Activated T-helper 2 cell treated with anti-CD3 and anti-CD28 coated beads, Interferon-gamma antibody, Interleukin-2, Interleukin-4, amounts not matched to agents 10 μg/mL and 5 μg/mL and 100 μg/mL, durations not matched to agents 14 hours and 24 hours and 36 hours (primary cell): ENCODE measurements at regions not wholly inside any gene's neighbourhood (a gene's known extent, or its start where the extent isn't known, plus 50 kb on each side); places are given as distances from the start of the nearest gene placed in this dataset.

ENCODE experiments used
- DNase-seq: peaks from one replicate; pipeline ENCODE4 v3.0.0; 2021; ENCODE audit warnings: low spot score
- H3K27ac Mint-ChIP-seq: one replicate; pipeline ENCODE4 v1.8.0; 2021; ENCODE audit warnings: mixed read lengths
- H3K27me3 Mint-ChIP-seq: one replicate; pipeline ENCODE4 v1.8.0; 2021; ENCODE audit warnings: low read depth, mixed read lengths
- H3K36me3 Mint-ChIP-seq: one replicate; pipeline ENCODE4 v1.8.0; 2021; ENCODE audit warnings: low read depth, mixed read lengths
- H3K4me1 Mint-ChIP-seq: one replicate; pipeline ENCODE4 v1.8.0; 2021; ENCODE audit warnings: low read depth, mixed read lengths
- H3K4me3 Mint-ChIP-seq: one replicate; pipeline ENCODE4 v1.8.0; 2021; ENCODE audit warnings: low read depth, mild to moderate bottlenecking, moderate library complexity, mixed read lengths
- H3K9me3 Mint-ChIP-seq: one replicate; pipeline ENCODE4 v1.8.0; 2021; ENCODE audit warnings: mixed read lengths
- intact Hi-C: fragments of 100-400 bp; cut with micrococcal nuclease; formaldehyde crosslinking; loops from one replicate; pipeline ENCODE4 v1.15.1; 2023

- Mint-ChIP-seq H3K27me3 (peaks cover 21% of the 10 kb centered on the region), H3K4me1 (peaks cover 2% of the 10 kb centered on the region), H3K9me3 (no peaks in the 10 kb centered on the region), H3K27ac (no peak overlapping the region), H3K36me3 (no peaks in the 10 kb centered on the region), H3K4me3 (no peak overlapping the region)
- intact Hi-C loops: no loop called here
- no peak for DNase-seq
These were observed 185.8 kb downstream of the PCSK1 start for GRCh38 chr5:96247097-96247701.

- Mint-ChIP-seq H3K9me3 (no peaks in the 10 kb centered on the region), H3K4me3 (no peak overlapping the region), H3K27me3 (peaks cover 17% of the 10 kb centered on the region), H3K27ac (no peak overlapping the region), H3K36me3 (no peaks in the 10 kb centered on the region), H3K4me1 (peaks cover 2% of the 10 kb centered on the region)
- no peak for DNase-seq
- intact Hi-C loops: no loop called here
These were observed 187.6 kb downstream of the PCSK1 start for GRCh38 chr5:96245140-96246091.

GRCh38 chr5:96244696-96245095 lies 188.4 kb downstream of the PCSK1 start:
- Mint-ChIP-seq H3K36me3 (no peaks in the 10 kb centered on the region), H3K4me3 (no peak overlapping the region)

GRCh38 chr5:96243862-96244261 lies 189.2 kb downstream of the PCSK1 start:
- no peak overlapping the region for H3K4me3 Mint-ChIP-seq

More at GRCh38 chr5:96244696-96245095, 188.4 kb downstream of the PCSK1 start:
- no peak for DNase-seq
- peaks cover 2% of the 10 kb centered on the region for H3K4me1 Mint-ChIP-seq
- intact Hi-C loops: no loop called here
- peaks cover 16% of the 10 kb centered on the region for H3K27me3 Mint-ChIP-seq
- no peaks in the 10 kb centered on the region for H3K9me3 Mint-ChIP-seq
- no peak overlapping the region for H3K27ac Mint-ChIP-seq

GRCh38 chr5:96243203-96243602 lies 189.8 kb downstream of the PCSK1 start:
- intact Hi-C loops: no loop called here
- H3K27me3 Mint-ChIP-seq: peaks cover 16% of the 10 kb centered on the region
- no peak overlapping the region for H3K4me3 Mint-ChIP-seq
- no peak for DNase-seq
- H3K36me3 Mint-ChIP-seq: no peaks in the 10 kb centered on the region
- H3K9me3 Mint-ChIP-seq: no peaks in the 10 kb centered on the region
- H3K4me1 Mint-ChIP-seq: peaks cover 2% of the 10 kb centered on the region
- no peak overlapping the region for H3K27ac Mint-ChIP-seq

More at GRCh38 chr5:96243862-96244261, 189.2 kb downstream of the PCSK1 start:
- H3K4me1 Mint-ChIP-seq: peaks cover 2% of the 10 kb centered on the region
- no peak overlapping the region for H3K27ac Mint-ChIP-seq
- H3K9me3 Mint-ChIP-seq: no peaks in the 10 kb centered on the region
- DNase-seq: no peak
- H3K36me3 Mint-ChIP-seq: no peaks in the 10 kb centered on the region
- H3K27me3 Mint-ChIP-seq: peaks cover 18% of the 10 kb centered on the region
- intact Hi-C loops: no loop called here

DNA sequence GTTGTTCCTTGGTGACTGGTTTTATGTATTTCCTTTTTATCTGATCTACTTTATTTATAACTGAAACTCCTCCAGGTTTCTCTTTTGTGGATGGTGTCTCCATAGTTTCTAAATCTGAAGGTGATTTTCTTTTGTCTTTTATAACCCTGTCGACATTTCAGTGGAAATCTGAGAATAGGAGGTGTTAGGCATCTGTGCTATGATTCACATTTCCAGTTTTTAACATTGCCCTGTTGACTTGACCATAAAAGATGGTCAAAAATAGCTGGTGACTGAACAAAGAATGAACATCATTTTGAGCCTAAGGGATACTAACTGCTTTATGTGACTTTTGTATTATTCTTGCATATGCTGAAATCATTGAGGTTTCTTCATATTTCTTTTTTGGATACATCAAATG lies 190.5 kb downstream of the PCSK1 start:
- Mint-ChIP-seq H3K27ac (no peak overlapping the region), H3K4me1 (peaks cover 2% of the 10 kb centered on the region), H3K36me3 (no peaks in the 10 kb centered on the region), H3K27me3 (peaks cover 14% of the 10 kb centered on the region), H3K9me3 (no peaks in the 10 kb centered on the region), H3K4me3 (no peak overlapping the region)
- no peak for DNase-seq
- intact Hi-C loops: no loop called here

- Mint-ChIP-seq H3K4me3 (no peak overlapping the region), H3K9me3 (no peaks in the 10 kb centered on the region), H3K36me3 (no peaks in the 10 kb centered on the region), H3K27ac (no peak overlapping the region), H3K27me3 (peaks cover 12% of the 10 kb centered on the region), H3K4me1 (no peaks in the 10 kb centered on the region)
- intact Hi-C loops: no loop called here
- no peak for DNase-seq
These were observed 196.2 kb downstream of the PCSK1 start for GRCh38 chr5:96236831-96237230.

DNA sequence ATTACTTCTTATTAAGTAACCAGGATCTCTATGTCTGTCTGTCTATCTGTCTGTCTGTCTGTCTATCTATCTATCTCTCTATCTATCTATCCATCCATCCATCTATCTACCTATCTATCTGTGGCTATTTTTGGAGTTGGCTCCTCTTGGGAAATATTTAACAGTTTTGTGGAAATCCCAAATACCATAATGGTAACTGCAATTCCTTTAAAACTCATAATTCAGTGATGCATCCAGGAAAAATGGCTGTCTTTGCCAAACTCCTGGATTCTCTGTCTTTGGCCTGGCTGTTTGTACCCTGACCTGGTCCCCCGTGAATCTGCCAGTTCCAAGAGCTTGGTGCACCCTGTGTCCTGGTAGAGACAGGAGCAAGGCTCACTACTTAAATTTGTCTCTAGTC lies 197.0 kb downstream of the PCSK1 start:
- peaks cover 3% of the 10 kb centered on the region for H3K9me3 Mint-ChIP-seq
- H3K27ac Mint-ChIP-seq: no peak overlapping the region
- H3K27me3 Mint-ChIP-seq: peaks cover 14% of the 10 kb centered on the region
- H3K4me3 Mint-ChIP-seq: no peak overlapping the region
- no peaks in the 10 kb centered on the region for H3K36me3 Mint-ChIP-seq
- DNase-seq: no peak
- H3K4me1 Mint-ChIP-seq: no peaks in the 10 kb centered on the region
- intact Hi-C loops: no loop called here

GRCh38 chr5:96235008-96235910 lies 197.8 kb downstream of the PCSK1 start:
- Mint-ChIP-seq H3K4me3 (no peak overlapping the region), H3K27me3 (peaks cover 14% of the 10 kb centered on the region), H3K4me1 (no peaks in the 10 kb centered on the region), H3K27ac (no peak overlapping the region), H3K36me3 (no peaks in the 10 kb centered on the region), H3K9me3 (peaks cover 3% of the 10 kb centered on the region)
- DNase-seq: no peak
- intact Hi-C loops: no loop called here

GRCh38 chr5:96232602-96233001 lies 200.4 kb downstream of the PCSK1 start:
- Mint-ChIP-seq H3K4me1 (peaks cover 3% of the 10 kb centered on the region), H3K36me3 (no peaks in the 10 kb centered on the region), H3K27ac (no peak overlapping the region), H3K4me3 (no peak overlapping the region), H3K27me3 (peaks cover 10% of the 10 kb centered on the region), H3K9me3 (peaks cover 3% of the 10 kb centered on the region)
- no peak for DNase-seq
- intact Hi-C loops: no loop called here

DNA sequence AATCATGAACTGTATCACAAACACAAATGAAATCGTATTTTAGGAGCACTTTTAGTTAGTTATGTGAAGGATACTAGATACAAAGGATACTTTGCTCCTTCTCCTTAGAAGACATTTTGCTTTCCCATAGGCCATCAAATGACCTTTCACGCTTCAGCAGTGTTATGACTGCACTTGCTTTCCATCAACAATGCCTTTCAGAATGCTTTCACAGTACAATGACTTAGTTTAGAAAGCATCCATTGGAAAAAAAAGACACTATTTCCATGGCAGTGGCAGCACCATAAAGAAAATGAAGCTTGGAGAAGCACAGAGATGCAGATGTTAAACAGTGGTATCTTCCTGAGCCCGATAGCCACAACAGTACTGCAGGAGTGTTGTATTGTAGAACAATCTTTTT lies 203.9 kb downstream of the PCSK1 start:
- H3K36me3 Mint-ChIP-seq: no peaks in the 10 kb centered on the region
- no peak for DNase-seq
- intact Hi-C loops: loop anchor here (10.0 kb wide), 1 partner anchor 106 kb away; no protein-coding TSS in a partner anchor
- H3K27ac Mint-ChIP-seq: no peak overlapping the region
- H3K4me3 Mint-ChIP-seq: no peak overlapping the region
- H3K4me1 Mint-ChIP-seq: peaks cover 3% of the 10 kb centered on the region
- peaks cover 4% of the 10 kb centered on the region for H3K27me3 Mint-ChIP-seq
- peaks cover 3% of the 10 kb centered on the region for H3K9me3 Mint-ChIP-seq

- peaks cover 3% of the 10 kb centered on the region for H3K9me3 Mint-ChIP-seq
These were observed 204.6 kb downstream of the PCSK1 start for GRCh38 chr5:96228408-96228807.

More at GRCh38 chr5:96228408-96228807, 204.6 kb downstream of the PCSK1 start:
- H3K27me3 Mint-ChIP-seq: peaks cover 4% of the 10 kb centered on the region
- DNase-seq: no peak
- no peak overlapping the region for H3K4me3 Mint-ChIP-seq
- intact Hi-C loops: loop anchor here (10.0 kb wide), 1 partner anchor 106 kb away; no protein-coding TSS in a partner anchor
- H3K27ac Mint-ChIP-seq: no peak overlapping the region
- H3K4me1 Mint-ChIP-seq: peaks cover 3% of the 10 kb centered on the region
- H3K36me3 Mint-ChIP-seq: no peaks in the 10 kb centered on the region
